ENCODE measurements at regions not wholly inside any gene's neighbourhood (a gene's known extent, or its start where the extent isn't known, plus 50 kb on each side); places are given as distances from the start of the nearest gene placed in this dataset.

DNA sequence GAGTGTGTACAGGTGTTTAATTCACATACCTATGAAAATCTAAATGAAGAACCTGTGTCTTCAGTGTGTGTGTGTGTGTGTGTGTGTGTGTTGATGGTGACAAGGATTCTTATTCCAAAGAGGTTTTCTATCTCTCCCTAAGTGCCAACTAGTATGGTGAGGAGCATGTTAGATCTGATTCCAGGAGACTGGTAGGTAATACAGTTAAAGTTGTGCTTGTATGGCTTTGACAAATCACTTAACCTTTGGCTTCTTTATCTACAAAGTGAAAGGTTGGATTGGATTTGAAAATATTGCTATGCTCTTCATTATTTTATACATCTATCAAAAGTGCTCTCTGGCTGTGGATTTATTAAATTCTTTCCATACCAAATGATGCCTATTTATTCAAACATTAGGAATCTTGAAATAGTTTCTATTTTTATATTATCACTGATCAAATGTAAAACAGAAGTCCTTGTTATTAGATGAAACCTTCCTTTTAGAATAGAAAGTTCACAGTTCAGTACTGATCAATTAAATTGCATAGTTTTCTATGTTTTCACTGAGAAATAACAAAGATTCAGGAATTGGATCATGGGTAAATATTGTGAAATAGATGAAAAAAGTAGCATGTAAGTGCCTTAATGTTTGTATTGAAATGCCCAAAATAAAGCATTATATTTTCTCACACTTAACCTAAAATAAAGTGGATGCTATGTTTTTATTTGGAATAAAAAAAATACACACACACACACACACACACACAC, 84.4 kb upstream of the MLIP start:
- Histone ChIP-seq H3K27ac (no peak overlapping the region), H3K27me3 (no peaks in the 10 kb centered on the region), H3K9me3 (no peaks in the 10 kb centered on the region), H3K4me1 (no peaks in the 10 kb centered on the region), H3K36me3 (no peaks in the 10 kb centered on the region), H3K4me3 (no peak overlapping the region)
- TF ChIP-seq, protein P1, sequence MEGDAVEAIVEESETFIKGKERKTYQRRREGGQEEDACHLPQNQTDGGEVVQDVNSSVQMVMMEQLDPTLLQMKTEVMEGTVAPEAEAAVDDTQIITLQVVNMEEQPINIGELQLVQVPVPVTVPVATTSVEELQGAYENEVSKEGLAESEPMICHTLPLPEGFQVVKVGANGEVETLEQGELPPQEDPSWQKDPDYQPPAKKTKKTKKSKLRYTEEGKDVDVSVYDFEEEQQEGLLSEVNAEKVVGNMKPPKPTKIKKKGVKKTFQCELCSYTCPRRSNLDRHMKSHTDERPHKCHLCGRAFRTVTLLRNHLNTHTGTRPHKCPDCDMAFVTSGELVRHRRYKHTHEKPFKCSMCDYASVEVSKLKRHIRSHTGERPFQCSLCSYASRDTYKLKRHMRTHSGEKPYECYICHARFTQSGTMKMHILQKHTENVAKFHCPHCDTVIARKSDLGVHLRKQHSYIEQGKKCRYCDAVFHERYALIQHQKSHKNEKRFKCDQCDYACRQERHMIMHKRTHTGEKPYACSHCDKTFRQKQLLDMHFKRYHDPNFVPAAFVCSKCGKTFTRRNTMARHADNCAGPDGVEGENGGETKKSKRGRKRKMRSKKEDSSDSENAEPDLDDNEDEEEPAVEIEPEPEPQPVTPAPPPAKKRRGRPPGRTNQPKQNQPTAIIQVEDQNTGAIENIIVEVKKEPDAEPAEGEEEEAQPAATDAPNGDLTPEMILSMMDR (IDR thresholded peaks at IDR 0.05), result no peak
- no peak for TF ChIP-seq POLR2A (IDR thresholded peaks at IDR 0.05)
- no peak for DNase-seq

DNA sequence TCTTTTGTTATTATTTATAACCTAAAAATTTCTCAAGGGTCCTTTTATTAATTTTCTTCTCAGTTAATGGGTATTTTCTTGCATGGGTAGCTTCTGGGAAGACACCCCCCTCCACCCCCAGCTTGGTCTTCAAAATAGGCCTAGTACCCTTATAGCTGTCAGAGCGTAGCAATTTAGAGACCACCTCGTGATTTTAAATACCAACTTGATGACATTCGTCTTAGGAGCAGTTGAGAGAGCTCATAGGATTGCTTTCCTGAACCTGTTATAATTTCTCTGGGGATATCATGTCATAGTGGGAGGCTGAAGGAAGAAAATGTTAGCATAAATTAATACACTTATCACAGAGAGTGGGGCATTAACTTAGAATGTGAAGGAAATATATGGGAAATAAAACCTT, 83.1 kb upstream of the MLIP start:
- no peaks in the 10 kb centered on the region for H3K4me1 ChIP-seq
- no peaks in the 10 kb centered on the region for H3K36me3 ChIP-seq
- no peaks in the 10 kb centered on the region for H3K27me3 ChIP-seq
- no peaks in the 10 kb centered on the region for H3K9me3 ChIP-seq
- TF ChIP-seq, protein P1 (IDR thresholded peaks at IDR 0.05), result no peak
- no peak for TF ChIP-seq POLR2A (IDR thresholded peaks at IDR 0.05)
- no peak overlapping the region for H3K27ac ChIP-seq
- no peak for DNase-seq
- H3K4me3 ChIP-seq, result no peak overlapping the region

DNA sequence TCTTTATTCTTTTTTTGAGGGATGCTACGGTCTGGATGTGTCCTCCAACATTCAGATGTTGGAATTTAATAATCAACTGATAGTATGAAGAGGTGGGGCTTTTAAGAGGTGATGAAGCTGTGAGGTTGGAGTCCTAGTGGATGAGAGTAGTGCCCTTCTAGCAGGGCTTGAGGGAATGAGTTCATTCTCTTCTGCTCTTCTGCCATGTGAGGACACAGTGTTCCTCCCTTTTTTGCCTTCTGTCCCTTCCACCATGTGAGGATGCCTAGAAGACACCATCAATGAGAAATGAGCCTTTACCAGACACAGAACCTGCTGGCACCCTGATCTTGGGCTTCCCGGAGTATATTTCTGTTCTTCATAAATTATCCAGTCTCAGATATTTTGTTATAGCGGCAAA, 82.1 kb upstream of the MLIP start:
- DNase-seq, result no peak
- no peak overlapping the region for H3K27ac ChIP-seq
- no peaks in the 10 kb centered on the region for H3K4me1 ChIP-seq
- H3K4me3 ChIP-seq, result no peak overlapping the region
- no peaks in the 10 kb centered on the region for H3K9me3 ChIP-seq
- TF ChIP-seq POLR2A (IDR thresholded peaks at IDR 0.05), result no peak
- no peaks in the 10 kb centered on the region for H3K36me3 ChIP-seq
- H3K27me3 ChIP-seq, result no peaks in the 10 kb centered on the region

DNA sequence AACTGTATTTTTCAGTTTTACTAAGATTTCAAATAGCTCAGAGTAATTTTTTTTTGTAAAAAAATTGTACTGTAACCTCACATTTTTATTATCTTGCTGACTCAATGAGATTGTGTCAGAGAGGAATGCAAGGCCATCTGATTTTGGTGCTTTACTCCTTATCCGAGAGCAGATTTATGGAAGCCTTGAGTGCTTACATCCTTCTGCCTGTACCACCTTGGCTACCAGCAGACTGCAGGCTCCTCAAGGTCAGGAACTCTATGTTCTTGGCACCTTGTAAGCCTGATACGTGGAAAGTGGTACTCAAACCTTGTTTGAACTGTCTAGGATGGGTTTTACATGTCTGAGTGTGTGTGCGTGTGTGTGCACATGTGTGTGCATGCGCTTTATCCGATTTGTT, 80.1 kb upstream of the MLIP start:
- Histone ChIP-seq H3K27me3 (no peaks in the 10 kb centered on the region), H3K9me3 (no peaks in the 10 kb centered on the region), H3K4me3 (no peak overlapping the region), H3K4me1 (no peaks in the 10 kb centered on the region), H3K27ac (no peak overlapping the region), H3K36me3 (no peaks in the 10 kb centered on the region)
- no peak for DNase-seq
- TF ChIP-seq, protein P1 (IDR thresholded peaks at IDR 0.05), result no peak
- no peak for TF ChIP-seq POLR2A (IDR thresholded peaks at IDR 0.05)

DNA sequence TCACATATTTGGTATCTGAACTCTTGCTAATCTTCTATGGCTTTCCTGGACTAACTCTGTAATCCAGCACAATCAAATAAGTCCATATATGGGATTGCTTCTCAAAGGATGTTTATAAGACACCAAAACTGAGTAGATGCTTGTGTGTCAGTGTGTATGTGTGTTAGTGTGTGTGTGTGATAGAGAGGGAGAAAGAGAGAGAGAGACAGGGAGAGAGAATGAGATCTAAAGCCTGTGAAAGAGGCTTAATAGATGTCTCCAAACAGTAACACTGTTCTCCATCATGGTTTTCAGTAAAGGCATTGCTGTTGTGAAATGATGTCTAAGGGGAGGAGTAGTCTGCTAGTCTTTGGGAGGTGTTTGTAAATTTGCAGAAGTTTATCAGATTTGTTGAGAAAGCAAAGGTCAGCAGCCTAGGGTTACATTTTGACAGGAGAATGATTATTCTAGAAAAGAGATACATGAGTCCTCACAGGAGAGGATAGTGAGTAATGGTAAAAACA, 73.9 kb upstream of the MLIP start:
- no peaks in the 10 kb centered on the region for H3K36me3 ChIP-seq
- DNase-seq, result no peak
- H3K27ac ChIP-seq, result no peak overlapping the region
- H3K4me1 ChIP-seq, result no peaks in the 10 kb centered on the region
- no peaks in the 10 kb centered on the region for H3K9me3 ChIP-seq
- H3K27me3 ChIP-seq, result no peaks in the 10 kb centered on the region
- H3K4me3 ChIP-seq, result no peak overlapping the region
- TF ChIP-seq, protein P1 (IDR thresholded peaks at IDR 0.05), result no peak
- TF ChIP-seq POLR2A (IDR thresholded peaks at IDR 0.05), result no peak

DNA sequence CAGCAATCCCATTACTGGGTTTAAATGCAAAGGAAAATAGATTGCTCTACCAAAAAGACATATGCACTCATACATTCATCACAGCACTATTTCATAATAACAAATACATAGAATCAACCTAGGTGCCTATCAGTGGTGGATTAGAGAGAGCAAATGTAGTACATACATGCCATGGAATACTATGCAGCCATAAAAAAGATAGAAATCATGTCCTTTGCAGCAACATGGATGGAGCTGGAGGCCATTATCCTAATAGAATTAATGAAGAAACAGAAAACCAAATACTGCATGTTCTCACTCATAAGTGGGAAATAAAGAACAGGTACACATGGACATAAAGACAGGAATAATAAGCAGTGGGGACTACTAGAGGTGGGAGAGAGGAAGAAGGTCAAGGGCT, 70.7 kb upstream of the MLIP start:
- Histone ChIP-seq H3K4me3 (no peak overlapping the region), H3K27ac (no peak overlapping the region)
- TF ChIP-seq, protein P1 (IDR thresholded peaks at IDR 0.05), result no peak
- no peak for TF ChIP-seq POLR2A (IDR thresholded peaks at IDR 0.05)

More for the DNA sequence above, 70.7 kb upstream of the MLIP start:
- Histone ChIP-seq H3K9me3 (no peaks in the 10 kb centered on the region), H3K4me1 (no peaks in the 10 kb centered on the region), H3K27me3 (no peaks in the 10 kb centered on the region), H3K36me3 (no peaks in the 10 kb centered on the region)
- no peak for DNase-seq

All from Peyer's patch (tissue), 4 donors.